ENCODE measurements at regions not wholly inside any gene's neighbourhood (a gene's known extent, or its start where the extent isn't known, plus 50 kb on each side); places are given as distances from the start of the nearest gene placed in this dataset.

DNA sequence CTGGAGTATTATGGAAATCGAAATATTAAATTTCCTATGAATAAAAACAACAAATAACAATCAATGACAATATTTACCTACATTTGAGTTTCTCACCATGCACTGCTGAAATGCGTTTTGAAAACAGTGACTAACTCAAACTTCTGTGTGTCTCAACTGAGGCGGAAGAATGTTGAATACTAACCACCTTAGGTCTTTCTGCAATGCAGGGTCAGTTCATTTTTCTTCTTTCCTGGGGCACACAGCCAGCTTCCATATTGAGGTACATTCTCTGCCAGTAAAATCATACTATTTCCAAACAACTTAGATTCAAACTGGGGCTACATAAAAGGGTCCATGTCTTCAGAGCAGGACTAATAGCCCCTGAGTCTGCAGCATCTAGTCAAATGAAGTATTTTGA is 310.1 kb downstream of the UTRN start:
- no peak overlapping the region for H3K4me3 ChIP-seq (ENCODE audit: low read depth, low read length)
- in situ Hi-C loops (cut with HindIII; ENCODE audit: low pct_ligation_motif_present, low sequenced_read_pairs), result no loop called here
- H3K36me3 ChIP-seq (replicated peaks), result no peaks in the 10 kb centered on the region
- TF ChIP-seq, protein P1, sequence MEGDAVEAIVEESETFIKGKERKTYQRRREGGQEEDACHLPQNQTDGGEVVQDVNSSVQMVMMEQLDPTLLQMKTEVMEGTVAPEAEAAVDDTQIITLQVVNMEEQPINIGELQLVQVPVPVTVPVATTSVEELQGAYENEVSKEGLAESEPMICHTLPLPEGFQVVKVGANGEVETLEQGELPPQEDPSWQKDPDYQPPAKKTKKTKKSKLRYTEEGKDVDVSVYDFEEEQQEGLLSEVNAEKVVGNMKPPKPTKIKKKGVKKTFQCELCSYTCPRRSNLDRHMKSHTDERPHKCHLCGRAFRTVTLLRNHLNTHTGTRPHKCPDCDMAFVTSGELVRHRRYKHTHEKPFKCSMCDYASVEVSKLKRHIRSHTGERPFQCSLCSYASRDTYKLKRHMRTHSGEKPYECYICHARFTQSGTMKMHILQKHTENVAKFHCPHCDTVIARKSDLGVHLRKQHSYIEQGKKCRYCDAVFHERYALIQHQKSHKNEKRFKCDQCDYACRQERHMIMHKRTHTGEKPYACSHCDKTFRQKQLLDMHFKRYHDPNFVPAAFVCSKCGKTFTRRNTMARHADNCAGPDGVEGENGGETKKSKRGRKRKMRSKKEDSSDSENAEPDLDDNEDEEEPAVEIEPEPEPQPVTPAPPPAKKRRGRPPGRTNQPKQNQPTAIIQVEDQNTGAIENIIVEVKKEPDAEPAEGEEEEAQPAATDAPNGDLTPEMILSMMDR (IDR thresholded peaks at IDR 0.05; ENCODE audit: low read depth, low read length, missing control alignments), result no peak
- H3K27me3 ChIP-seq (replicated peaks), result no peaks in the 10 kb centered on the region
- no peak overlapping the region for H3K27ac ChIP-seq
- no peak for DNase-seq

GRCh38 chr6:144597511-144597910 is 312.4 kb downstream of the UTRN start:
- DNase-seq, result no peak
- Histone ChIP-seq H3K36me3 (replicated peaks) (no peaks in the 10 kb centered on the region), H3K4me3 (ENCODE audit: low read depth, low read length) (no peak overlapping the region), H3K27ac (no peak overlapping the region), H3K27me3 (replicated peaks) (no peaks in the 10 kb centered on the region)
- TF ChIP-seq, protein P1 (IDR thresholded peaks at IDR 0.05; ENCODE audit: low read depth, low read length, missing control alignments), result no peak
- in situ Hi-C loops (cut with HindIII; ENCODE audit: low pct_ligation_motif_present, low sequenced_read_pairs), result no loop called here

DNA sequence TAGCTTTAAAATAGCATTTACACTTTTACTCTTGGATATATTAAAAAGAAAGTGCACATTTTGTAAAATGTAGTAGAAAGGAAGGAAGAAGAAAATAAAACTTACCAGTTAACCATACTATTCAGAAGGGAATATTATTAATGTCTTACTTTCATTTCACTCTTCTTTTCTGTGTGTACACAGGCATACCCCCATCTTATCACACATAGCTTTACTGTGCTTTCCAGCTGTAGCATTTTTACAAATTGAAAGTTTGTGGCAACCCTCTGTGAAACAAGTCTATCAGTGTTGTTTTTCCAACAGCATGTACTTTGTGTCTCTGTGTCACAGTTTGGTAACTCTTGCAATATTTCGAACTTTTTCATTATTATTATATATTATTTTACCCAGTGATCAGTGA is 314.5 kb downstream of the UTRN start:
- Histone ChIP-seq H3K36me3 (replicated peaks) (no peaks in the 10 kb centered on the region), H3K27ac (no peak overlapping the region), H3K4me3 (ENCODE audit: low read depth, low read length) (no peak overlapping the region), H3K27me3 (replicated peaks) (no peaks in the 10 kb centered on the region)
- TF ChIP-seq, protein P1 (IDR thresholded peaks at IDR 0.05; ENCODE audit: low read depth, low read length, missing control alignments), result no peak
- in situ Hi-C loops (cut with HindIII; ENCODE audit: low pct_ligation_motif_present, low sequenced_read_pairs), result no loop called here
- no peak for DNase-seq

GRCh38 chr6:144601221-144601620 is 316.1 kb downstream of the UTRN start:
- in situ Hi-C loops (cut with HindIII; ENCODE audit: low pct_ligation_motif_present, low sequenced_read_pairs), result no loop called here
- Histone ChIP-seq H3K27me3 (replicated peaks) (no peaks in the 10 kb centered on the region), H3K36me3 (replicated peaks) (no peaks in the 10 kb centered on the region), H3K27ac (no peak overlapping the region), H3K4me3 (ENCODE audit: low read depth, low read length) (no peak overlapping the region)
- DNase-seq, result no peak
- TF ChIP-seq, protein P1 (IDR thresholded peaks at IDR 0.05; ENCODE audit: low read depth, low read length, missing control alignments), result no peak

GRCh38 chr6:144602523-144603180 is 317.5 kb downstream of the UTRN start:
- Histone ChIP-seq H3K4me3 (ENCODE audit: low read depth, low read length) (no peak overlapping the region), H3K27ac (no peak overlapping the region), H3K27me3 (replicated peaks) (no peaks in the 10 kb centered on the region), H3K36me3 (replicated peaks) (no peaks in the 10 kb centered on the region)
- DNase-seq, result no peak
- TF ChIP-seq, protein P1 (IDR thresholded peaks at IDR 0.05; ENCODE audit: low read depth, low read length, missing control alignments), result no peak
- in situ Hi-C loops (cut with HindIII; ENCODE audit: low pct_ligation_motif_present, low sequenced_read_pairs), result no loop called here

DNA sequence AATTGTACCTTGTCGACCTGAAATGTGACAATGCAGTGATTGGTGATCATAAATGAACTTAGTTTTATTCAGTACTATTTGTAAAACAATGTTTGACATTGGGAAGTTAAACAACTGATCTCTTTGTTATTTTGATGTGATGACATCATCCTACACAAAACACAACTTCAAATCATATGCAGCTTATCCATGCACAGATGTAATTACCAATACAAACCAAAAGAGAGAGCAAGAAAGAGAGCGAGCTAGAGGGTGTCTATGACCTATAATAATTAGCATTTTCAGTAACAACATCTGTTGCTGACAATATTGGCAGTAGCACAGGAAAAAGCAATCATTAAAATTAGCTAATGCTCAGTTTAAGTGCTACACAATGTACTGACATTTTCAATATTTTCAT is 320.9 kb downstream of the UTRN start:
- H3K36me3 ChIP-seq (replicated peaks), result no peaks in the 10 kb centered on the region
- in situ Hi-C loops (cut with HindIII; ENCODE audit: low pct_ligation_motif_present, low sequenced_read_pairs), result no loop called here
- no peak for DNase-seq
- H3K27ac ChIP-seq, result no peak overlapping the region
- H3K27me3 ChIP-seq (replicated peaks), result no peaks in the 10 kb centered on the region
- TF ChIP-seq, protein P1 (IDR thresholded peaks at IDR 0.05; ENCODE audit: low read depth, low read length, missing control alignments), result no peak
- no peak overlapping the region for H3K4me3 ChIP-seq (ENCODE audit: low read depth, low read length)

Measured in brain microvascular endothelial cell (primary cell).